ENCODE measurements at regions not wholly inside any gene's neighbourhood (a gene's known extent, or its start where the extent isn't known, plus 50 kb on each side); places are given as distances from the start of the nearest gene placed in this dataset.

DNA sequence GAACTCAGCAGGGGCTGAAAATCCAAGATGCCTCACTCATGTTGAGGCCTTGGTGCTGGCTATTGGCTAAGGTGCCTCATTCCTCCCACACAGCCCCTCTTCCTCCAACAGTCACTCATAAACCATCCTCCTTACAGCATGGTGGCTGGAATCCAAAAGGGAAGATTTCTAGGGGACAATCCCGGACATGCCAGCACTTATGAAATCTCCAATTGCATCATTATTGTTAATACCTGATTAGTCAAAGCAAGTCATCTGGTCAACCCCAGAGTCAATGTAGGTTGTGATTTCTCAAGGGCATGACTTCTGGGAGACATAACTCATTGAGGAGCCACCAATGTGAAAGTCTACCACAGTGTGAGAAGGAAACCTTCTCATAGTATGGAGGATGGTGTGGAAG, 506.6 kb upstream of the NOX3 start (continued):
- TF ChIP-seq, protein P1, sequence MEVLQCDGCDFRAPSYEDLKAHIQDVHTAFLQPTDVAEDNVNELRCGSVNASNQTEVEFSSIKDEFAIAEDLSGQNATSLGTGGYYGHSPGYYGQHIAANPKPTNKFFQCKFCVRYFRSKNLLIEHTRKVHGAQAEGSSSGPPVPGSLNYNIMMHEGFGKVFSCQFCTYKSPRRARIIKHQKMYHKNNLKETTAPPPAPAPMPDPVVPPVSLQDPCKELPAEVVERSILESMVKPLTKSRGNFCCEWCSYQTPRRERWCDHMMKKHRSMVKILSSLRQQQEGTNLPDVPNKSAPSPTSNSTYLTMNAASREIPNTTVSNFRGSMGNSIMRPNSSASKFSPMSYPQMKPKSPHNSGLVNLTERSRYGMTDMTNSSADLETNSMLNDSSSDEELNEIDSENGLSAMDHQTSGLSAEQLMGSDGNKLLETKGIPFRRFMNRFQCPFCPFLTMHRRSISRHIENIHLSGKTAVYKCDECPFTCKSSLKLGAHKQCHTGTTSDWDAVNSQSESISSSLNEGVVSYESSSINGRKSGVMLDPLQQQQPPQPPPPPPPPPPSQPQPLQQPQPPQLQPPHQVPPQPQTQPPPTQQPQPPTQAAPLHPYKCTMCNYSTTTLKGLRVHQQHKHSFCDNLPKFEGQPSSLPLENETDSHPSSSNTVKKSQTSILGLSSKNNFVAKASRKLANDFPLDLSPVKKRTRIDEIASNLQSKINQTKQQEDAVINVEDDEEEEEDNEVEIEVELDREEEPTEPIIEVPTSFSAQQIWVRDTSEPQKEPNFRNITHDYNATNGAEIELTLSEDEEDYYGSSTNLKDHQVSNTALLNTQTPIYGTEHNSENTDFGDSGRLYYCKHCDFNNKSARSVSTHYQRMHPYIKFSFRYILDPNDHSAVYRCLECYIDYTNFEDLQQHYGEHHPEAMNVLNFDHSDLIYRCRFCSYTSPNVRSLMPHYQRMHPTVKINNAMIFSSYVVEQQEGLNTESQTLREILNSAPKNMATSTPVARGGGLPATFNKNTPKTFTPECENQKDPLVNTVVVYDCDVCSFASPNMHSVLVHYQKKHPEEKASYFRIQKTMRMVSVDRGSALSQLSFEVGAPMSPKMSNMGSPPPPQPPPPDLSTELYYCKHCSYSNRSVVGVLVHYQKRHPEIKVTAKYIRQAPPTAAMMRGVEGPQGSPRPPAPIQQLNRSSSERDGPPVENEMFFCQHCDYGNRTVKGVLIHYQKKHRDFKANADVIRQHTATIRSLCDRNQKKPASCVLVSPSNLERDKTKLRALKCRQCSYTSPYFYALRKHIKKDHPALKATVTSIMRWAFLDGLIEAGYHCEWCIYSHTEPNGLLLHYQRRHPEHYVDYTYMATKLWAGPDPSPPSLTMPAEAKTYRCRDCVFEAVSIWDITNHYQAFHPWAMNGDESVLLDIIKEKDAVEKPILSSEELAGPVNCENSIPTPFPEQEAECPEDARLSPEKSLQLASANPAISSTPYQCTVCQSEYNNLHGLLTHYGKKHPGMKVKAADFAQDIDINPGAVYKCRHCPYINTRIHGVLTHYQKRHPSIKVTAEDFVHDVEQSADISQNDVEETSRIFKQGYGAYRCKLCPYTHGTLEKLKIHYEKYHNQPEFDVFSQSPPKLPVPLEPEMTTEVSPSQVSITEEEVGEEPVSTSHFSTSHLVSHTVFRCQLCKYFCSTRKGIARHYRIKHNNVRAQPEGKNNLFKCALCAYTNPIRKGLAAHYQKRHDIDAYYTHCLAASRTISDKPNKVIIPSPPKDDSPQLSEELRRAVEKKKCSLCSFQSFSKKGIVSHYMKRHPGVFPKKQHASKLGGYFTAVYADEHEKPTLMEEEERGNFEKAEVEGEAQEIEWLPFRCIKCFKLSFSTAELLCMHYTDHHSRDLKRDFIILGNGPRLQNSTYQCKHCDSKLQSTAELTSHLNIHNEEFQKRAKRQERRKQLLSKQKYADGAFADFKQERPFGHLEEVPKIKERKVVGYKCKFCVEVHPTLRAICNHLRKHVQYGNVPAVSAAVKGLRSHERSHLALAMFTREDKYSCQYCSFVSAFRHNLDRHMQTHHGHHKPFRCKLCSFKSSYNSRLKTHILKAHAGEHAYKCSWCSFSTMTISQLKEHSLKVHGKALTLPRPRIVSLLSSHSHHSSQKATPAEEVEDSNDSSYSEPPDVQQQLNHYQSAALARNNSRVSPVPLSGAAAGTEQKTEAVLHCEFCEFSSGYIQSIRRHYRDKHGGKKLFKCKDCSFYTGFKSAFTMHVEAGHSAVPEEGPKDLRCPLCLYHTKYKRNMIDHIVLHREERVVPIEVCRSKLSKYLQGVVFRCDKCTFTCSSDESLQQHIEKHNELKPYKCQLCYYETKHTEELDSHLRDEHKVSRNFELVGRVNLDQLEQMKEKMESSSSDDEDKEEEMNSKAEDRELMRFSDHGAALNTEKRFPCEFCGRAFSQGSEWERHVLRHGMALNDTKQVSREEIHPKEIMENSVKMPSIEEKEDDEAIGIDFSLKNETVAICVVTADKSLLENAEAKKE (CRISPR knock-in tag; IDR thresholded peaks at IDR 0.05): no peak
- TF ChIP-seq ZNF331 (CRISPR knock-in tag; IDR thresholded peaks at IDR 0.05; ENCODE audit: low read depth): no peak

DNA sequence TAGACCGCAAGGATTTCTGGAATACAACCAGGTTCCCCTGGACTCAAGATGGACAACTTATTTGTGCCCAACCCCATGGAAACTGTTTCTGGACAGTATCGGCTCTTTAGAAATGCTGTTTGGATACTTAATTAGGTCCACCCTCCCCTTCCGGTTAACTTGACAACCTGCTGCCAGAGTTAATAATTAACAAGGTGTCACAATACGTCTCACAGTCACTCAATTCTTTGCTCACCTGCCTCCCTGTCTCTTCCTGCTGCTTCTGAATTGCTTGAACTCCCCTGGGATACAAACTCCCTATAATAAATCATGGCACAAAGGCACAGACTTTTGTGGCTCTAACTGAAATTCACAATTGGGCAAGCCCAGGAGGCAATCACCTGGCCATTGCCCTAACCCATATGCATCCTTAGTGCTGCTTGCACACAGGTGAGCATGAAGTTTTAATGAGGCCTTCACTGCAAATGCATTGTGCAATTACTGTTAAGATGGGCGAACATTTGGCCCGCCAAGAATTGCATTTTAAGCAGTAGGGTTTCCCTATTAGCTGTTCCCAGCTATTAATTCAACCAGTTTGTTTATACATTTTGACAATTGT, 504.4 kb upstream of the NOX3 start:
- Mint-ChIP-seq H3K4me1 (peaks cover 27% of the 10 kb centered on the region), H3K9me3 (no peaks in the 10 kb centered on the region; the same call in none of the 3 replicates), H3K27me3 (ENCODE audit: insufficient read depth, low read depth, poor library complexity) (peaks cover 6% of the 10 kb centered on the region), H3K36me3 (ENCODE audit: low read depth) (peaks cover 6% of the 10 kb centered on the region), H3K4me3 (no peak overlapping the region), H3K27ac (no peak overlapping the region)
- no peak for ATAC-seq
- no peaks in the 10 kb centered on the region for H3K79me2 ChIP-seq (replicated peaks; ENCODE audit: insufficient read depth)
- H3K4me3 ChIP-seq: no peak overlapping the region
- no peak overlapping the region for H3K4me2 ChIP-seq
- H3F3A ChIP-seq (replicated peaks; ENCODE audit: low read depth): 0 out of 2 replicates have a peak, but pooled peaks cover 2% of the 10 kb centered on the region
- H3K36me3 ChIP-seq (ENCODE audit: insufficient read depth): no peaks in the 10 kb centered on the region
- no peaks in the 10 kb centered on the region for H4K20me1 ChIP-seq (replicated peaks; ENCODE audit: insufficient read depth)
- H3K4me1 ChIP-seq (ENCODE audit: insufficient read depth): peaks cover 23% of the 10 kb centered on the region
- H3K9me2 ChIP-seq (ENCODE audit: insufficient read depth): peaks cover 14% of the 10 kb centered on the region; the same call in 1 of the 2 replicates
- no peak overlapping the region for H3K27ac ChIP-seq (ENCODE audit: low read depth)
- H2AFZ ChIP-seq: no peak overlapping the region
- no peaks in the 10 kb centered on the region for H3K27me3 ChIP-seq (ENCODE audit: insufficient read depth)
- DNase-seq (ENCODE audit: low spot score): no peak
- TF ChIP-seq STAT1 (IDR thresholded peaks at IDR 0.05; ENCODE audit: unreplicated experiment) (no peak), POLR2AphosphoS5 (IDR thresholded peaks at IDR 0.05; ENCODE audit: low read depth) (no peak), EZH2phosphoT487 (IDR thresholded peaks at IDR 0.05; ENCODE audit: unreplicated experiment) (no peak), EZH2 (IDR thresholded peaks at IDR 0.05; ENCODE audit: low read depth, unreplicated experiment) (no peak), NANOG (IDR thresholded peaks at IDR 0.05; ENCODE audit: borderline replicate concordance) (no peak), ZNF331 (CRISPR knock-in tag; IDR thresholded peaks at IDR 0.05; ENCODE audit: low read depth) (no peak), JUNB (IDR thresholded peaks at IDR 0.05; ENCODE audit: unreplicated experiment) (no peak)
- TF ChIP-seq, protein P2, sequence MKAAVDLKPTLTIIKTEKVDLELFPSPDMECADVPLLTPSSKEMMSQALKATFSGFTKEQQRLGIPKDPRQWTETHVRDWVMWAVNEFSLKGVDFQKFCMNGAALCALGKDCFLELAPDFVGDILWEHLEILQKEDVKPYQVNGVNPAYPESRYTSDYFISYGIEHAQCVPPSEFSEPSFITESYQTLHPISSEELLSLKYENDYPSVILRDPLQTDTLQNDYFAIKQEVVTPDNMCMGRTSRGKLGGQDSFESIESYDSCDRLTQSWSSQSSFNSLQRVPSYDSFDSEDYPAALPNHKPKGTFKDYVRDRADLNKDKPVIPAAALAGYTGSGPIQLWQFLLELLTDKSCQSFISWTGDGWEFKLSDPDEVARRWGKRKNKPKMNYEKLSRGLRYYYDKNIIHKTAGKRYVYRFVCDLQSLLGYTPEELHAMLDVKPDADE (IDR thresholded peaks at IDR 0.05): no peak
- TF ChIP-seq, protein P1 (CRISPR knock-in tag; IDR thresholded peaks at IDR 0.05): no peak

Measured in GM23338 (cell line).